ENCODE measurements at regions not wholly inside any gene's neighbourhood (a gene's known extent, or its start where the extent isn't known, plus 50 kb on each side); places are given as distances from the start of the nearest gene placed in this dataset.

- no peak overlapping the region for H3K4me3 ChIP-seq (ENCODE audit: low read depth, low read length)
These were observed 208.3 kb downstream of the TRAM1L1 start for GRCh38 chr4:116877069-116877468.

- H3K4me3 ChIP-seq (ENCODE audit: low read depth, low read length): no peak overlapping the region
These were observed 212.4 kb downstream of the TRAM1L1 start for GRCh38 chr4:116872941-116873340.

GRCh38 chr4:116872308-116872707 lies 213.1 kb downstream of the TRAM1L1 start:
- H3K4me3 ChIP-seq (ENCODE audit: low read depth, low read length): no peak overlapping the region

- H3K4me3 ChIP-seq (ENCODE audit: low read depth, low read length): no peak overlapping the region
These were observed 214.7 kb downstream of the TRAM1L1 start for GRCh38 chr4:116870686-116871085.

- H3K4me3 ChIP-seq (ENCODE audit: low read depth, low read length): no peak overlapping the region
These were observed 219.3 kb downstream of the TRAM1L1 start for GRCh38 chr4:116866106-116866505.

- H3K4me3 ChIP-seq (ENCODE audit: low read depth, low read length): no peak overlapping the region
These were observed 222.8 kb downstream of the TRAM1L1 start for GRCh38 chr4:116862592-116862991.

- H3K4me3 ChIP-seq (ENCODE audit: low read depth, low read length): no peak overlapping the region
These were observed 224.5 kb downstream of the TRAM1L1 start for GRCh38 chr4:116860891-116861290.

GRCh38 chr4:116849620-116850019 lies 235.8 kb downstream of the TRAM1L1 start:
- H3K4me3 ChIP-seq (ENCODE audit: low read depth, low read length): no peak overlapping the region

- no peak overlapping the region for H3K4me3 ChIP-seq (ENCODE audit: low read depth, low read length)
These were observed 237.8 kb downstream of the TRAM1L1 start for GRCh38 chr4:116847616-116848015.

- no peak overlapping the region for H3K4me3 ChIP-seq (ENCODE audit: low read depth, low read length)
These were observed 245.6 kb downstream of the TRAM1L1 start for GRCh38 chr4:116839826-116840225.

GRCh38 chr4:116838609-116839008 lies 246.8 kb downstream of the TRAM1L1 start:
- H3K4me3 ChIP-seq (ENCODE audit: low read depth, low read length): no peak overlapping the region

- no peak overlapping the region for H3K4me3 ChIP-seq (ENCODE audit: low read depth, low read length)
These were observed 256.2 kb downstream of the TRAM1L1 start for GRCh38 chr4:116829187-116829586.

GRCh38 chr4:116824172-116824571 lies 261.2 kb downstream of the TRAM1L1 start:
- H3K4me3 ChIP-seq (ENCODE audit: low read depth, low read length): no peak overlapping the region

GRCh38 chr4:116811730-116812129 lies 273.6 kb downstream of the TRAM1L1 start:
- H3K4me3 ChIP-seq (ENCODE audit: low read depth, low read length): no peak overlapping the region

- H3K4me3 ChIP-seq (ENCODE audit: low read depth, low read length): no peak overlapping the region
These were observed 289.4 kb downstream of the TRAM1L1 start for GRCh38 chr4:116796022-116796421.

GRCh38 chr4:116788723-116789122 lies 296.7 kb downstream of the TRAM1L1 start:
- no peak overlapping the region for H3K4me3 ChIP-seq (ENCODE audit: low read depth, low read length)

- no peak overlapping the region for H3K4me3 ChIP-seq (ENCODE audit: low read depth, low read length)
These were observed 330.3 kb downstream of the TRAM1L1 start for GRCh38 chr4:116755051-116755450.

GRCh38 chr4:116752027-116752426 lies 333.3 kb downstream of the TRAM1L1 start:
- no peak overlapping the region for H3K4me3 ChIP-seq (ENCODE audit: low read depth, low read length)

- no peak overlapping the region for H3K4me3 ChIP-seq (ENCODE audit: low read depth, low read length)
These were observed 348.6 kb downstream of the TRAM1L1 start for GRCh38 chr4:116736756-116737155.

GRCh38 chr4:116734178-116734577 lies 351.2 kb downstream of the TRAM1L1 start:
- H3K4me3 ChIP-seq (ENCODE audit: low read depth, low read length): no peak overlapping the region

- no peak overlapping the region for H3K4me3 ChIP-seq (ENCODE audit: low read depth, low read length)
These were observed 352.0 kb downstream of the TRAM1L1 start for GRCh38 chr4:116733370-116733769.

- H3K4me3 ChIP-seq (ENCODE audit: low read depth, low read length): no peak overlapping the region
These were observed 358.9 kb downstream of the TRAM1L1 start for GRCh38 chr4:116726523-116726922.

GRCh38 chr4:116724249-116724648 lies 361.1 kb downstream of the TRAM1L1 start:
- no peak overlapping the region for H3K4me3 ChIP-seq (ENCODE audit: low read depth, low read length)

- H3K4me3 ChIP-seq (ENCODE audit: low read depth, low read length): no peak overlapping the region
These were observed 379.9 kb downstream of the TRAM1L1 start for GRCh38 chr4:116705466-116705865.
